ENCODE measurements at regions not wholly inside any gene's neighbourhood (a gene's known extent, or its start where the extent isn't known, plus 50 kb on each side); places are given as distances from the start of the nearest gene placed in this dataset.

DNA sequence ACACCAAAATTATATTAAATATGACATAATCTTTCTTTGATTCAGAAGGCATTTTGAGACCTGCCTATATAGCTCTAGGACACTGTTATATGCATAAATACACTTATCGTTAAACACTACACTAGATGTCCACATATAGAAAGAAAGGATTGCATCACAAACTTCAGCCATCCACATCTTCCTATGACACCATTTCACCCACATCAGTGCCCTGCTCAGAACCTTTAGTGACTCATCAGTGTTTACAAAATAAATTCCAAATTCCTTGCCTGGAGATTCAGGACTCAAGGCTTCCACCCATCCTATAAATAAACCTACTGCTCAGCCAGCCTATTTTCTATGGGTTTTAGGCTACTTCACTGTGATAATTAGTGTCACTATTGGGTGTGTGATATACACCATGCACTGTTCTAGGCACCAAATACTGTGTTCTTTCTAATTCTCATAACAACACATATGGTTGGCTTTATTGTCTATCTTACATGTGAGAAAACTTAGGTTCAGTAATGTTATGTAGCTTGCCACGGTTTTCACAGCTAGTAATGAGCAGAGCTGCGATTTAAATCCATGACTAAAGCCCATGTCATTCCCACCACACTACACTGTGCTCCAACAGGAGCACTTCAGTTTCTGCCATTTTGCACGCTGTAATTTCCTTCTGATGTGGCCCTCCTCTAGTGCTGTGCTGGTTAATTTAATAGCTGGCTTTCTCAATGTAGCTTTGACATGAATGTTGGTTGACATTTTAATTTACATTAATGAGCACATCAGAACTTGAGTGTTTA lies 103.3 kb downstream of the SREK1 start:
- in situ Hi-C loops (cut with HindIII; ENCODE audit: low sequenced_read_pairs), result no loop called here
- TF ChIP-seq, protein P1, sequence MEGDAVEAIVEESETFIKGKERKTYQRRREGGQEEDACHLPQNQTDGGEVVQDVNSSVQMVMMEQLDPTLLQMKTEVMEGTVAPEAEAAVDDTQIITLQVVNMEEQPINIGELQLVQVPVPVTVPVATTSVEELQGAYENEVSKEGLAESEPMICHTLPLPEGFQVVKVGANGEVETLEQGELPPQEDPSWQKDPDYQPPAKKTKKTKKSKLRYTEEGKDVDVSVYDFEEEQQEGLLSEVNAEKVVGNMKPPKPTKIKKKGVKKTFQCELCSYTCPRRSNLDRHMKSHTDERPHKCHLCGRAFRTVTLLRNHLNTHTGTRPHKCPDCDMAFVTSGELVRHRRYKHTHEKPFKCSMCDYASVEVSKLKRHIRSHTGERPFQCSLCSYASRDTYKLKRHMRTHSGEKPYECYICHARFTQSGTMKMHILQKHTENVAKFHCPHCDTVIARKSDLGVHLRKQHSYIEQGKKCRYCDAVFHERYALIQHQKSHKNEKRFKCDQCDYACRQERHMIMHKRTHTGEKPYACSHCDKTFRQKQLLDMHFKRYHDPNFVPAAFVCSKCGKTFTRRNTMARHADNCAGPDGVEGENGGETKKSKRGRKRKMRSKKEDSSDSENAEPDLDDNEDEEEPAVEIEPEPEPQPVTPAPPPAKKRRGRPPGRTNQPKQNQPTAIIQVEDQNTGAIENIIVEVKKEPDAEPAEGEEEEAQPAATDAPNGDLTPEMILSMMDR (IDR thresholded peaks at IDR 0.05; ENCODE audit: low read depth, low read length, missing control alignments), result no peak
- no peak overlapping the region for H3K4me3 ChIP-seq (ENCODE audit: low read depth, low read length)
- DNase-seq (ENCODE audit: low read depth), result peak; percentile 11

DNA sequence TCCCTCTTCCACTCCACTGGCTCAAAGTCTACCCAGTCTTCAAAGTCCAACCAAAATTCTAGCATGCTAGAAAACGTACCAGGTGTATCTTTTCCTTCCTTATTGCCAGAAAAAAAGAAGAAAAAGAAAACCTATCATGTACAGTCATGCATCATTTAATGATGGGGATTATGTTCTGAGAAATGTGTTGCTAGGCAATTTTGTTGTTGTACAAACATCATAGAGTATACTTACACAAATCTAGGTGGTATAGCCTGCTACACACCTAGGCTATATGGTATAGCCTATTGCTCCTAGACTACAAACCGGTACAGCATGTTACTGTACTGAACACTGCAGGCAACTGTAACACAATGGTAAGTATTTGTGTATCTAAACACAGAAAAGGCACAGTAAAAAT lies 104.8 kb downstream of the SREK1 start:
- TF ChIP-seq, protein P1 (IDR thresholded peaks at IDR 0.05; ENCODE audit: low read depth, low read length, missing control alignments), result no peak
- H3K4me3 ChIP-seq (ENCODE audit: low read depth, low read length), result no peak overlapping the region
- in situ Hi-C loops (cut with HindIII; ENCODE audit: low sequenced_read_pairs), result no loop called here
- no peak for DNase-seq (ENCODE audit: low read depth)

DNA sequence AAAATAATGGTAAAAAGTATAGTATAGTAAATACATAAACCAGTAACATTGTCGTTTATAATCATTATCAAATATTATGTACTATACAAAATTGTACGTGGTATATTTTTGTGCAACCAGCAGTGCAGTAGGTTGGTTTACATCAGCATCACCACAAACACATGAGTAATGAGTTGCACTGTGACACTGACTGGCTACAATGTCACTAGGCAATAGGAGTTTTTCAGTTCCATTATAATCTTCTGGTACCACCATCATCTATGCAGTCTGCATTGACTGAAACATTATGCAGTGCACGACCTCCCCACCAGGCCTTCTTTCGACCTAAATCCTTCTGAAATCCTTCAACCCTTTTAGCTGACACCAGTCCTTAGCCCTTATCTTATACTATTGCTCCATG lies 105.8 kb downstream of the SREK1 start:
- in situ Hi-C loops (cut with HindIII; ENCODE audit: low sequenced_read_pairs), result no loop called here
- DNase-seq (ENCODE audit: low read depth), result no peak
- TF ChIP-seq, protein P1 (IDR thresholded peaks at IDR 0.05; ENCODE audit: low read depth, low read length, missing control alignments), result no peak
- no peak overlapping the region for H3K4me3 ChIP-seq (ENCODE audit: low read depth, low read length)

DNA sequence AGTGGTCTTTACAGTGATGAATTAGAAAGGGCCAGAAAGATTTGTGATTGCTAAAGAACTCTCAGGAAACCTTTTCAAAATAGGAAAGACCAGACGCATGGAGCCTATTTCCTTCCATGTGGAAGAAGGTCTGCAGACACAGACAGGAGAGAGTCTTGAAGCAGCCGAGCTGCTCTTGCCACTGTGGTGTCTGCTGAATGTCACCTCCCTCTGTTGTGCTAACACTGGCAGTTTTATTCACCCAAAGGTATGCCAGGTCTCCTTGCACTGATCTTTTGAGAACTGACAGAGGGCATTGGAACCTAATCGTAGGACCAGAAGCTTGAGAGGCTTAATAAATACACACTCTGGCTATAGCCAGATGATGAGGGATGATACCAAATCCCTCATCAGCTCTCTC lies 108.7 kb downstream of the SREK1 start:
- no peak overlapping the region for H3K4me3 ChIP-seq (ENCODE audit: low read depth, low read length)
- DNase-seq (ENCODE audit: low read depth), result no peak
- TF ChIP-seq, protein P1 (IDR thresholded peaks at IDR 0.05; ENCODE audit: low read depth, low read length, missing control alignments), result no peak
- in situ Hi-C loops (cut with HindIII; ENCODE audit: low sequenced_read_pairs), result no loop called here

DNA sequence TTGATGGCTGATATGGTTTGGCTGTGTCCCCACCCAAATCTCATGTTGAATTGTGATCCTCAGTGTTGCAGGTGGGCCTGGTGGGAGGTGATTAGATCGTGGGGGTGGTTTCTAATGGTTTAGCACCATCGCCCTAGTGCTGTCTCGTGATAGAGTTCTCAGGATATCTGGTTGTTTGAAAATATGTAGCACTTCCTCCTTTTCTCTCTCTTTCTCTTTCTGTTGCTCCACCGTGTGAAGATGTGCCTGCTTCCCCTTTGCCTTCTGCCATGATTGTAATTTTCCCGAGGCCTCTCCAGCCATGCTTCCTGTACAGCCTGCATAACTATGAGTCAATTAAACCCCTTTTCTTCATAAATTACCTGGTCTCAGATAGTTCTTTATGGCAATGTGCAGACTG lies 111.6 kb downstream of the SREK1 start:
- H3K4me3 ChIP-seq (ENCODE audit: low read depth, low read length), result no peak overlapping the region
- DNase-seq (ENCODE audit: low read depth), result no peak
- in situ Hi-C loops (cut with HindIII; ENCODE audit: low sequenced_read_pairs), result no loop called here
- TF ChIP-seq, protein P1 (IDR thresholded peaks at IDR 0.05; ENCODE audit: low read depth, low read length, missing control alignments), result no peak

DNA sequence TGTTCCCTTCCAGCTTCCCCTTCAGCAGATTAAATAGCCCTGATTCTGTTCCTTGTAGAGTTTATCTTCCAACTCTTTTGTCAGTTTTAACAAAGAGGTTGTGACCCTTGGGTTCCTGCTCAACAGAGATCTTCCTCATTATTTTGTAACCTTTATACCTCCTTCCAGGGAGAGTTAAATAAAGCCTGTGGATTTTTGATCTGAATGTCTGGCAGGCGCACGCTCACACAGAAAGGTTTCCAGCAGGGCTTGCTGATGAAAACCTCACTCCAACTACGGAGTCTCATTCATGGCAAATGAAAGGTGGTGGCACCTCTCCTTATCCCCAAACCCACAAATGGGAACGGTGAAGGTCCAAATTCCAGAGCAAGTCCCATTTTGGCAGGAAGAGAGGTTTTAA lies 129.0 kb downstream of the SREK1 start:
- TF ChIP-seq, protein P1 (IDR thresholded peaks at IDR 0.05; ENCODE audit: low read depth, low read length, missing control alignments), result no peak
- in situ Hi-C loops (cut with HindIII; ENCODE audit: low sequenced_read_pairs), result no loop called here
- DNase-seq (ENCODE audit: low read depth), result no peak
- no peak overlapping the region for H3K4me3 ChIP-seq (ENCODE audit: low read depth, low read length)
